ENCODE measurements at regions not wholly inside any gene's neighbourhood (a gene's known extent, or its start where the extent isn't known, plus 50 kb on each side); places are given as distances from the start of the nearest gene placed in this dataset.

DNA sequence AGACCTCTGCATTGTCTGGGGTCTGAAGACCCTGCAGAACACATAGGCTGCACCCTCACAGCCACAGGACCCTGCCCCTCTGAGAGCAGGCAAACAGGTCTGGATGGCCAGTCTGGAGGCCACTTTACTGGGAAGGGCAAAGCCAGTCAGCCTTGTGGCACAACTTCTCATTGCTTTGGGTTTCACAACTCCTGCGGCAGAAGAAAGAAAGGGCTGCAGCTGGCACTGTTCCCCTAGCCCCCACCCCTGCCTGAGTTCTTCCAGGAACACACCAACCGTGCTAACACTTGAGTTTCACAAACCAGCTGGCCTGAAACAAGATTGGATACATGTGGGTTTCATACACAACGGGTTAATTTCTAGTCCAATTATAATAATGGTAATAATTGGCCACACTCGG, 276.5 kb upstream of the MGAT5 start:
- H3K27me3 ChIP-seq (ENCODE audit: insufficient read depth, low read length) = no peaks in the 10 kb centered on the region
- no peaks in the 10 kb centered on the region for H3K36me3 ChIP-seq (ENCODE audit: insufficient read depth, low read length)
- no peak overlapping the region for H3K4me3 ChIP-seq (ENCODE audit: insufficient read depth, low read length)
- H4K20me1 ChIP-seq (ENCODE audit: insufficient read depth, low read length) = no peaks in the 10 kb centered on the region
- no peaks in the 10 kb centered on the region for H3K79me2 ChIP-seq (ENCODE audit: insufficient read depth, low read length)
- H3K4me2 ChIP-seq (ENCODE audit: insufficient read depth, low read length) = no peak overlapping the region
- H3K27ac ChIP-seq (ENCODE audit: low read depth, low read length) = no peak overlapping the region
- peaks cover 3% of the 10 kb centered on the region for H3K4me1 ChIP-seq (ENCODE audit: insufficient read depth, low read length)
- no peaks in the 10 kb centered on the region for H3K9me3 ChIP-seq (ENCODE audit: low read depth, low read length)
- no peak for DNase-seq (ENCODE audit: insufficient read length, low spot score, missing footprints)
- no peak overlapping the region for H2AFZ ChIP-seq (ENCODE audit: low read length)
- TF ChIP-seq, protein P1, sequence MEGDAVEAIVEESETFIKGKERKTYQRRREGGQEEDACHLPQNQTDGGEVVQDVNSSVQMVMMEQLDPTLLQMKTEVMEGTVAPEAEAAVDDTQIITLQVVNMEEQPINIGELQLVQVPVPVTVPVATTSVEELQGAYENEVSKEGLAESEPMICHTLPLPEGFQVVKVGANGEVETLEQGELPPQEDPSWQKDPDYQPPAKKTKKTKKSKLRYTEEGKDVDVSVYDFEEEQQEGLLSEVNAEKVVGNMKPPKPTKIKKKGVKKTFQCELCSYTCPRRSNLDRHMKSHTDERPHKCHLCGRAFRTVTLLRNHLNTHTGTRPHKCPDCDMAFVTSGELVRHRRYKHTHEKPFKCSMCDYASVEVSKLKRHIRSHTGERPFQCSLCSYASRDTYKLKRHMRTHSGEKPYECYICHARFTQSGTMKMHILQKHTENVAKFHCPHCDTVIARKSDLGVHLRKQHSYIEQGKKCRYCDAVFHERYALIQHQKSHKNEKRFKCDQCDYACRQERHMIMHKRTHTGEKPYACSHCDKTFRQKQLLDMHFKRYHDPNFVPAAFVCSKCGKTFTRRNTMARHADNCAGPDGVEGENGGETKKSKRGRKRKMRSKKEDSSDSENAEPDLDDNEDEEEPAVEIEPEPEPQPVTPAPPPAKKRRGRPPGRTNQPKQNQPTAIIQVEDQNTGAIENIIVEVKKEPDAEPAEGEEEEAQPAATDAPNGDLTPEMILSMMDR (IDR thresholded peaks at IDR 0.05; ENCODE audit: extremely low read depth, low read depth, low read length) = no peak

DNA sequence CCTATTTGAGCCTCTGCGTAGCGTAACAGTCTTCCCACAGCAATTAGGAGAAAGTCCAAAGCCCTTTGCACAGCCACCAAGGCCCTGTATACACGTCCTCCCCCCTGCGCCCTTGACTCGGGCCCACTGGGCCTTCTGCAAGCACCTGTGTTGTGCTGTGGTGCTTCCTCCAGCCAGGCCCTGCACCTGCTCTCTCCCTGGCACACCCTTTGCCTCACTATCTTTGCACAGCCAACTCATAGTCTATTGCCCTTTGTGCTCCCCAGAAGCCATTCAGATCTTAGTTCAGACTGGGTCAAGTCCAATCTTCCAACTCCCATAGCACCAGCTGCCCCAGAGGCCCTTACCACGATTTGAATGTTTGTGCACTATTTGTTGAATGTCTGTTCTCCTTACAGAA, 271.6 kb upstream of the MGAT5 start:
- H4K20me1 ChIP-seq (ENCODE audit: insufficient read depth, low read length) = no peaks in the 10 kb centered on the region
- H3K4me3 ChIP-seq (ENCODE audit: insufficient read depth, low read length) = no peak overlapping the region
- H3K36me3 ChIP-seq (ENCODE audit: insufficient read depth, low read length) = no peaks in the 10 kb centered on the region
- no peaks in the 10 kb centered on the region for H3K79me2 ChIP-seq (ENCODE audit: insufficient read depth, low read length)
- H3K27me3 ChIP-seq (ENCODE audit: insufficient read depth, low read length) = no peaks in the 10 kb centered on the region
- no peaks in the 10 kb centered on the region for H3K9me3 ChIP-seq (ENCODE audit: low read depth, low read length)
- no peak overlapping the region for H2AFZ ChIP-seq (ENCODE audit: low read length)
- TF ChIP-seq, protein P1 (IDR thresholded peaks at IDR 0.05; ENCODE audit: extremely low read depth, low read depth, low read length) = no peak
- H3K27ac ChIP-seq (ENCODE audit: low read depth, low read length) = no peak overlapping the region
- H3K4me2 ChIP-seq (ENCODE audit: insufficient read depth, low read length) = no peak overlapping the region
- H3K4me1 ChIP-seq (ENCODE audit: insufficient read depth, low read length) = peaks cover 8% of the 10 kb centered on the region
- DNase-seq (ENCODE audit: insufficient read length, low spot score, missing footprints) = no peak

DNA sequence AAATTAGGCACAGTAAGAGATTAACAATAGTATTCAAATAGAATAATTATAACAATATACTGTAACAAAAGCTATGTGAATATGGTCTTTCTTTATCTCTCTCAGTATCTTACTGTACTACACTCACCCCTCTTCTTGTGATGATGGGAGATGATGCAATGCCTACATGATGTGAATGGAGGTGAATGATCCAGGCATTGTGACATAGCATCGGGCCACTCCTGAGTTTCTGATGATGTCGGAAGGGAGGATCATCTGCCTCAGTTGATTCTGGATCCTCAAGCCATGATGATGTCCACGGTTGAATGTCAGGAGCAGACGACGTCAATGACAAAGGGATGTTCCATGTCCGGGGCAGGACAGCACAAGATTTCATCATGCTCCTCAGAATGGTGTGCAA, 268.3 kb upstream of the MGAT5 start:
- H4K20me1 ChIP-seq (ENCODE audit: insufficient read depth, low read length) = no peaks in the 10 kb centered on the region
- no peaks in the 10 kb centered on the region for H3K79me2 ChIP-seq (ENCODE audit: insufficient read depth, low read length)
- no peak overlapping the region for H3K4me3 ChIP-seq (ENCODE audit: insufficient read depth, low read length)
- H3K27me3 ChIP-seq (ENCODE audit: insufficient read depth, low read length) = no peaks in the 10 kb centered on the region
- no peak overlapping the region for H2AFZ ChIP-seq (ENCODE audit: low read length)
- no peak overlapping the region for H3K4me2 ChIP-seq (ENCODE audit: insufficient read depth, low read length)
- H3K27ac ChIP-seq (ENCODE audit: low read depth, low read length) = no peak overlapping the region
- DNase-seq (ENCODE audit: insufficient read length, low spot score, missing footprints) = no peak
- TF ChIP-seq, protein P1 (IDR thresholded peaks at IDR 0.05; ENCODE audit: extremely low read depth, low read depth, low read length) = no peak
- no peaks in the 10 kb centered on the region for H3K36me3 ChIP-seq (ENCODE audit: insufficient read depth, low read length)
- no peaks in the 10 kb centered on the region for H3K9me3 ChIP-seq (ENCODE audit: low read depth, low read length)
- H3K4me1 ChIP-seq (ENCODE audit: insufficient read depth, low read length) = peaks cover 9% of the 10 kb centered on the region

DNA sequence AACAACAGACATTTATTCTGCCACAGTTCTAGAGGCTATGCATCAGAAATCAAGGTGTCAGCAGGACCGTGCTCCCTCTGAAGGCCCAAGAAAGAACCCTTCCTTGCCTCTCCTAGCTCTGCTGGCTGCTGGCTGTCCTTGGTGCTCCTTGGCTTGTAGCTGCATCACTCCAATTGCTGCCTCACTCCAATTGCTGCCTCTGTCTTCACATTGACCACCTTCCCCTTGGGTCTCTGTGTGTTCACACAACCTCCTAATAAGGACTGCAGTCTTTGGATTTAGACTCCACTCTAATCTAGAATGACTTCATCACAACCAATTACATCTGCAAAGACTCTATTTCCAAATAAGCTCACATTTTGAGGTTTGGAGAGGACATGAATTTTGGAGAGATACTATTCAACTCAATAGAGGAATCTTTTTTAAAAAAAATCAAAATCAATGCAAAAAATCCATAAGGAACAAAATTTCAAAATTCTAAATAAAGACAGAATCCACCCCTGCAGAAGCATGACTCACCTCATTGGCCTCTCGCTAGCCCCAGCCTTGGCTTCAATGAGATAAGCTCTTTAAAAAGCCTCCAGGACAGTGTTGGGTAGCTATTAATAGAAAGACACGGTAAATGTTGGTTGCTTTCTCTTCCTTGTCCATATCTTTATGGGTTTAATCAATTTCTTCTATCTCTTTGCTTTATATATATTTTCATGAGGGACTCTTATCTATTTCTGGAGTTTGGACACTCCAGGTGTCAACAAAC, 267.6 kb upstream of the MGAT5 start:
- Histone ChIP-seq H3K79me2 (ENCODE audit: insufficient read depth, low read length) (no peaks in the 10 kb centered on the region), H2AFZ (ENCODE audit: low read length) (no peak overlapping the region), H3K36me3 (ENCODE audit: insufficient read depth, low read length) (no peaks in the 10 kb centered on the region), H3K27me3 (ENCODE audit: insufficient read depth, low read length) (no peaks in the 10 kb centered on the region), H3K27ac (ENCODE audit: low read depth, low read length) (no peak overlapping the region), H3K4me3 (ENCODE audit: insufficient read depth, low read length) (no peak overlapping the region), H3K4me2 (ENCODE audit: insufficient read depth, low read length) (peak overlapping the region; percentile 20), H3K9me3 (ENCODE audit: low read depth, low read length) (no peaks in the 10 kb centered on the region), H3K4me1 (ENCODE audit: insufficient read depth, low read length) (peaks cover 9% of the 10 kb centered on the region), H4K20me1 (ENCODE audit: insufficient read depth, low read length) (no peaks in the 10 kb centered on the region)
- TF ChIP-seq, protein P1 (IDR thresholded peaks at IDR 0.05; ENCODE audit: extremely low read depth, low read depth, low read length) = no peak
- DNase-seq (ENCODE audit: insufficient read length, low spot score, missing footprints) = no peak
